HFF-Myc (cell line): ENCODE measurements at regions not wholly inside any gene's neighbourhood (a gene's known extent, or its start where the extent isn't known, plus 50 kb on each side); places are given as distances from the start of the nearest gene placed in this dataset.

Experiments
- DNase-seq: peaks from one replicate; pipeline ENCODE4 v3.0.0-alpha.2; 2011; ENCODE audit warnings: low read depth; ENCODE audit errors: extremely low read depth
- H3K4me3 ChIP-seq: replicated peaks from 2 replicates; pipeline ENCODE4 v1.5.1; 2011; ENCODE audit warnings: low read depth, mild to moderate bottlenecking, control low read depth, low read length
- TF ChIP-seq, protein P1 (sequence below): IDR thresholded peaks from 2 replicates; pipeline ENCODE4 v1.5.1; 2012; ENCODE audit warnings: mild to moderate bottlenecking, low read depth, low read length, control low read depth; ENCODE audit errors: missing control alignments

DNA sequence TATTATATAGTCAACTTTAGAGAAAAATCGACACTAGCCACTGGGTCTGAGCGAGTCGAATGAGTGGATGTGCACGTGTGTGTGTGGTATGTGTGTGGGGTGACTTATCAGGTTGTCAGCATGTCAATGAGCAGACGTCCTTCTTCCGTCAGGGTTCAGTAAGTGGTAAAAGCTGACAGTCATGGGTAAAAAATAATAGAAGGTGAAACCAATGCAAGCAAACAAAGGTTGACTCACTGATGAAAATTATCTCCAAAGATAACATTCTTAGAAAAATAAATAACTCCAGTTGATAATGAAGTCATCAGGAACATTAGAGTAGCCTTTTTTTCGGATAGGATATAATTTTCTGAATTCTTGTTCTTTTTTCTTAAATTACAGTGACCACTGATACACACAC is 243.8 kb upstream of the FOXQ1 start:
- TF ChIP-seq, protein P1, sequence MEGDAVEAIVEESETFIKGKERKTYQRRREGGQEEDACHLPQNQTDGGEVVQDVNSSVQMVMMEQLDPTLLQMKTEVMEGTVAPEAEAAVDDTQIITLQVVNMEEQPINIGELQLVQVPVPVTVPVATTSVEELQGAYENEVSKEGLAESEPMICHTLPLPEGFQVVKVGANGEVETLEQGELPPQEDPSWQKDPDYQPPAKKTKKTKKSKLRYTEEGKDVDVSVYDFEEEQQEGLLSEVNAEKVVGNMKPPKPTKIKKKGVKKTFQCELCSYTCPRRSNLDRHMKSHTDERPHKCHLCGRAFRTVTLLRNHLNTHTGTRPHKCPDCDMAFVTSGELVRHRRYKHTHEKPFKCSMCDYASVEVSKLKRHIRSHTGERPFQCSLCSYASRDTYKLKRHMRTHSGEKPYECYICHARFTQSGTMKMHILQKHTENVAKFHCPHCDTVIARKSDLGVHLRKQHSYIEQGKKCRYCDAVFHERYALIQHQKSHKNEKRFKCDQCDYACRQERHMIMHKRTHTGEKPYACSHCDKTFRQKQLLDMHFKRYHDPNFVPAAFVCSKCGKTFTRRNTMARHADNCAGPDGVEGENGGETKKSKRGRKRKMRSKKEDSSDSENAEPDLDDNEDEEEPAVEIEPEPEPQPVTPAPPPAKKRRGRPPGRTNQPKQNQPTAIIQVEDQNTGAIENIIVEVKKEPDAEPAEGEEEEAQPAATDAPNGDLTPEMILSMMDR, result no peak
- H3K4me3 ChIP-seq, result no peak overlapping the region
- no peak for DNase-seq

DNA sequence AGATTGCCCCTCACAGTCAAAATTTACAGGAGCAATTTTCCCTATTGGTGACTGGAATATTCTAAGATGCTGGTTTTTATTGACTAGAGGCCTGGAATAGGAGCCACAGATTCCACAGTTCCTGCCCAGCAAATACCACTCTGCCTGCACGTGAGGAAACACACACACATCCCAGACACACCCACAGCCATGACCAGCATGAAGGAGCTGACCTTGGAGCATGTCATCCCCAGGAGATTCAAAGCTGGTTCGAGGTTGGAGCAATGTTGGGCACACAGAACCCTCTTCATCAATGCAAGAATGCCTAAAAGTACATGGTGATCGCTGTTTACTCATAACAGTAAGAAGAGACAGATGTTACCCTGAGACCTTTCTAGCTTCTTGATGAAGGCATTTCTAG is 244.6 kb upstream of the FOXQ1 start:
- no peak overlapping the region for H3K4me3 ChIP-seq
- DNase-seq, result no peak
- TF ChIP-seq, protein P1, result no peak

DNA sequence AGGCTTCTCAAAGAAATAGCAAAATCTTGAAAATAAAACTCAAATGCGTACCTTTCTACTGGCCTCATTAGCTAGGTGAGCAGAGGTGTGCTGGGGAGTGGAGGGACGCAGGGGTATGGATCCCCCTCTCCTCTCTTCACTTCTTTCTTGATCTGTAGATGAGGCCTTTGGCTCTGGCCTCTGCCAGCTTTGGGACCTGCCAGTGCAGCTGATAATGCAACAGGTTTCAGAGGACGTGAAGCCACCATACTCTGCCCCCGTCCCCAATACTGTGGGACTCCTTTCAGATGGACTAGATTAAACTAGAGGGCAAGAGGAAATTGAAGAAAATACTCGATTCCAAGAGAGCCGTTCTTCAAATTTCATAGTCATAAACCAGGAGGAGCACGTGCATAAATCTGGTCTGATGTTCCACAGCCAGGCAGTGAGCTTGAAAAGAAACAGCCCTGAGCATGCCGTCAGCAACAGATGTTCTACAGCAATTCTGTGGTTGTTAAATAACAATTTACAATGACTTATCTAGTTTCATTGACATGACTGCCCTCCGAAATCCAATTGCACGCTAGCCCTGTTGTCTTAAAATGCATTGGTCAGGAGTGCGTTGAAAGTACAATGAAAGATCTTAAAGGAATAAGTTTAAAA is 245.3 kb upstream of the FOXQ1 start:
- H3K4me3 ChIP-seq, result no peak overlapping the region
- DNase-seq, result no peak
- TF ChIP-seq, protein P1, result no peak

DNA sequence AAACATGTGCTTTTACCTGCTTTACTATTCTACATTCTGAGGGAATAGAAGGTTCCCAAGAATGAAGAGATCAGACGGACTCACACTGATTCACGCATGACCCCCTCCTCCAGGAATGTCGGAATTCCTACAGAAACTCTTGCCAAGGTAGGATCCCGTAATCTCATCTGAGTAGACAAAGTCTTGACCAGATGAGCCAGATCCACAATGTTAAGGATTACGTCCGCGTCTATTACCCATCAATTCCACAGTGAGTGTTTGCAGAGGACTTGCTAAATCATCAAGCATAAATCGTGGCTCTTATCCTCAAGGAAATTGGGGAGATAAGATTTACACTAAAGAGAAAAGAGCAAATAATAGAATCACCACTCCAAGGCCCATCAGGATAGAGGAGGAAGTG is 245.9 kb upstream of the FOXQ1 start:
- DNase-seq, result no peak
- H3K4me3 ChIP-seq, result no peak overlapping the region
- TF ChIP-seq, protein P1, result no peak

DNA sequence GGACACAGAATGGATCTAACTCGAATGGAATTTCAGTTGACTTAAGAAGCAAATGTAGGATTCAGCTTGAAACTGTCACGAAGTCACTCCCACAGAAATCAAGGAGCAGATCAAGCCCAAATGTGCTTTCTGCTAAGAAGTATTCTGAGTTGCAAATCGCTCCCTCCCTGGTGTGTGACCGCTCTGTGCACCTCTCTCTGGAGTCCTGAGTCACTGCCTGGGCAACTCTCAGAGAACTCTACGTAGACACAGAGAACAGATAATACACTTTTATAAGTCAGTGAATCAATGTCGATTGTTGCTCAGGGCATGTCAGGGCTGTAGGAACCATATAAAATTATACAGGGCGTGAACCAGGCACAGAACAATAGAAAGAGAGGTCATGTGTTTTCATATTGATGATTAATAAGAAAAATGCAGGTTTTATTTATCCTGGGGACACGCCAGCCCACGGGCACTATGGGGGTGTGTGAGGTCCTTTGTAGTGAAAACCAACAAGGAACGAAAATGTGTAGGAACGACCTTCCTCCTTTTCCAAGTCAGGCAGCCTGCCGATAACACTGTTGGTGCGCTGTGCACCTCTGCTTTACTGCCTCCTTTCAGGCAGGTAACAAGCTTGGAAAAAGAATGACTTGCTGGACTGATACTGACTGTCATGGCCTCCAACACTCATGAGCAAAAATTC is 248.1 kb upstream of the FOXQ1 start:
- DNase-seq, result peak; percentile 42
- H3K4me3 ChIP-seq, result no peak overlapping the region
- TF ChIP-seq, protein P1, result no peak

DNA sequence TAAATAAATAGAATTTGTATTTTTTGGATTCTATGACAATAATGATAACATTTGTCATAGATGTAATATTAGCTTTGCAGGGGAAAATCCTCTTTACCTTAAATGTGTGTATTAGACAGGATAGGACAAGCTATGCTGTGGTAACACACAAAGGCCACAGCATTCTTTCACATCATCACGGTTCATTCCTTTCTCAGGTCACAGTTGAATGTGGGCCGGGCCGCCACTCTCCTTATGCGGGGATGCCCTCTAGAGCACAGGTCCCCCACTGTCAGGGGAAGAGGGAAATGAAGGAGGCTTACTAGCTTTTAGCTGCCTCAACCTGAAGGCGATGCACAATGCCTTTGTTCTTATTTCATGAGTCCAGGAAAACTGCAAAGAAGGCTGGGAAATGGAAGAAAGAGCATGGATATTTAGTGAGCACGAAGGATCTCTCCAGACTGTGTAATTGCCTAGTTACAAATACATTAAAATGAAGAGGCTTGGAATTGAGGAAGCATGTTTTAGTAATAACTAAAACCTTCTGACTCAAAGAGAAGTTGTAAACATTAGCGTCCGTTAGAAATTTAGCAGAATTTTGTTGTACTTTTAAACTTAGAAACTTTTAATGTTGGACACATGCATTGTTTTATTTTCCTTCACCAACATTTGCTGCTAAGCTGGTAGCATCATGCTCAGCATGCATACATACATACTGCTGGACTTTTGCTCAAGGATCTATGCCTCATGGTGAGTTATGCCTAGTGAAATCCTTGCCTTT is 248.9 kb upstream of the FOXQ1 start:
- TF ChIP-seq, protein P1, result peak; percentile 21
- DNase-seq, result no peak
- H3K4me3 ChIP-seq, result no peak overlapping the region
